ENCODE measurements at regions not wholly inside any gene's neighbourhood (a gene's known extent, or its start where the extent isn't known, plus 50 kb on each side); places are given as distances from the start of the nearest gene placed in this dataset.

GRCh38 chr2:167697948-167698347 lies 549.4 kb downstream of the STK39 start:
- DNase-seq (ENCODE audit: low read depth in 1 of 2, low spot score in 2 of 2) (no peak), FAIRE-seq (no peak)
- Histone ChIP-seq H3K36me3 (ENCODE audit: control insufficient read depth in 2 of 4, insufficient read depth in 4 of 4, low read length in 3 of 4) (no peaks in the 10 kb centered on the region), H3K9me3 (ENCODE audit: insufficient read depth in 2 of 2, low read depth in 1 of 2, low read length in 1 of 2) (no peaks in the 10 kb centered on the region), H3K79me2 (ENCODE audit: control insufficient read depth in 1 of 2, insufficient read depth in 2 of 2, low read length in 2 of 2) (no peaks in the 10 kb centered on the region), H3K4me1 (replicated peaks in 1 of 4; ENCODE audit: control insufficient read depth in 3 of 4, insufficient read depth in 4 of 4, low read length in 3 of 4) (peaks cover 0 to 8% (median 5%) of the 10 kb centered on the region in 4 experiments; a peak in 5 of 7 replicates), H2BK12ac (ENCODE audit: low read depth, low read length) (no peak overlapping the region), H4K91ac (replicated peaks; ENCODE audit: insufficient read length, low read length) (no peak overlapping the region), H2BK15ac (ENCODE audit: low read length) (no peak overlapping the region), H2AFZ (ENCODE audit: low read length) (no peak overlapping the region), H3K56ac (replicated peaks; ENCODE audit: insufficient read length, low read depth, low read length) (no peak overlapping the region), H4K8ac (ENCODE audit: extremely low read depth, insufficient read depth, low read length) (no peak overlapping the region), H2AK5ac (ENCODE audit: low read depth, low read length) (no peak overlapping the region), H3K27me3 (replicated peaks in 1 of 4; ENCODE audit: control insufficient read depth in 3 of 4, extremely low read depth in 1 of 4, insufficient read depth in 3 of 4, low read length in 3 of 4) (no peaks in the 10 kb centered on the region), H3K9ac (replicated peaks in 1 of 4; ENCODE audit: extremely low read depth in 1 of 4, low read depth in 3 of 4, low read length in 3 of 4) (no peak overlapping the region), H3K4me3 (ENCODE audit: extremely low read depth in 1 of 4, insufficient read depth in 2 of 4, low read depth in 3 of 4, low read length in 4 of 4) (no peak overlapping the region), H3K4me2 (ENCODE audit: insufficient read depth in 1 of 2, low read depth in 2 of 2, low read length in 2 of 2) (peak overlapping the region in 1 of 2 experiments; percentile 19; a peak in 1 of 4 replicates), H3K14ac (ENCODE audit: insufficient read length) (no peak overlapping the region), H2BK120ac (replicated peaks; ENCODE audit: low read depth, low read length) (no peak overlapping the region), H2BK20ac (ENCODE audit: low read length) (no peak overlapping the region), H4K20me1 (replicated peaks in 1 of 2; ENCODE audit: control insufficient read depth in 1 of 2, insufficient read depth in 2 of 2, low read length in 2 of 2) (no peaks in the 10 kb centered on the region), H3K18ac (ENCODE audit: extremely low read depth, low read length) (no peak overlapping the region), H3K4ac (replicated peaks; ENCODE audit: insufficient read length, low read depth, low read length) (no peak overlapping the region), H3K27ac (ENCODE audit: low read depth, low read length) (no peak overlapping the region), H4K5ac (ENCODE audit: insufficient read length, low read depth, low read length) (peak overlapping the region; percentile 42), H2BK5ac (ENCODE audit: low read depth, low read length) (no peak overlapping the region), H3K23me2 (ENCODE audit: low read depth, low read length) (no peaks in the 10 kb centered on the region), H3K23ac (ENCODE audit: insufficient read length) (no peak overlapping the region), H3K79me1 (ENCODE audit: low read depth, low read length) (no peaks in the 10 kb centered on the region)
- 32% methylated on average over 2 of the region's 2 CpGs; no CpG with 5 or more reads in 1 of the 2 experiments for WGBS, 2 experiments (ENCODE audit: extremely low coverage in 1 of 2, insufficient coverage in 1 of 2, insufficient read length in 1 of 2, insufficient replicate concordance in 2 of 2, low coverage in 1 of 2, low lambda C conversion rate in 2 of 2, missing lambda C conversion rate in 1 of 2)
- CTCF ChIA-PET (ENCODE audit: partially characterized antibody) = interaction anchor here (0.5 to 1.3 kb wide), 5 partner anchors 8 to 589 kb away, joined by 3 to 4 read pairs (median 3); no protein-coding TSS in a partner anchor
- POLR2A ChIA-PET (ENCODE audit: partially characterized antibody) = no interaction called here
- no peak for TF ChIP-seq EGR1 (IDR thresholded peaks at IDR 0.05; ENCODE audit: borderline replicate concordance, low read depth, low read length)
